ENCODE measurements at regions not wholly inside any gene's neighbourhood (a gene's known extent, or its start where the extent isn't known, plus 50 kb on each side); places are given as distances from the start of the nearest gene placed in this dataset.

DNA sequence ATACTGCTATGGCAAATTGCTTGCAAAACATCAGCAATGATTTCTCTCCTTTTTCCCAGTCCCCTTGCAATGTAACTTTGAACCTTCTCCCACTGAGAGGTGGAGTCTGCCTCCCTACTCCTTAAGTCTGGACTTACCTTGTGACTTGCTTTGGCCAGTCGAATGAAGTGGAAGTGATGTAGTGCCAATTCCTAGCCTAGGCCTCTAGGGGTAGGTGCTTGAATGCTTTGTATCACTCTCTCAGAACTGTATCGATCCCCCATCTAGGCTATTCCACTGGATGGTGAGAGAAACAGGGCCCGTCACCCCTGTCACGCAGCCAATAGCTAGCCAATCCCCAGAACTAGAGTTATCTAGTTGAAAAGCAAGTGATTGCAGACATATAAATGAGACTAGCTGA lies 238.6 kb downstream of the BTBD3 start:
- no peaks in the 10 kb centered on the region for H3K9me3 ChIP-seq (ENCODE audit: insufficient read depth, low read length)
- H3K79me2 ChIP-seq (ENCODE audit: insufficient read depth, low read length), result no peaks in the 10 kb centered on the region
- H3K9me2 ChIP-seq (replicated peaks; ENCODE audit: insufficient read depth, low read length), result no peaks in the 10 kb centered on the region
- H2AFZ ChIP-seq (ENCODE audit: low read depth, low read length, severe bottlenecking), result no peak overlapping the region
- H4K20me1 ChIP-seq (ENCODE audit: low read depth, low read length), result no peaks in the 10 kb centered on the region
- H3K27me3 ChIP-seq (ENCODE audit: low read length), result no peaks in the 10 kb centered on the region
- no peak overlapping the region for H3K4me2 ChIP-seq (ENCODE audit: low read depth, low read length, poor library complexity, severe bottlenecking)
- no peak overlapping the region for H3K9ac ChIP-seq (ENCODE audit: low read length)
- TF ChIP-seq EZH2phosphoT487 (conservative IDR thresholded peaks at IDR 0.05; ENCODE audit: low read length) (no peak), CTCF (IDR thresholded peaks at IDR 0.05; ENCODE audit: insufficient read depth, low read length, poor library complexity, severe bottlenecking) (no peak)
- H3F3A ChIP-seq (ENCODE audit: insufficient read depth), result no peaks in the 10 kb centered on the region
- no peak overlapping the region for H3K4me3 ChIP-seq (ENCODE audit: insufficient read depth, low read length, poor library complexity, severe bottlenecking)
- H3K27ac ChIP-seq (ENCODE audit: low read depth, low read length), result no peak overlapping the region
- H3K36me3 ChIP-seq (ENCODE audit: low read length), result no peaks in the 10 kb centered on the region

GRCh38 chr20:12159261-12159660 lies 241.6 kb downstream of the BTBD3 start:
- no peaks in the 10 kb centered on the region for H3K36me3 ChIP-seq (ENCODE audit: low read length)

GRCh38 chr20:12161734-12162133 lies 244.0 kb downstream of the BTBD3 start:
- H3K9me2 ChIP-seq (replicated peaks; ENCODE audit: insufficient read depth, low read length), result no peaks in the 10 kb centered on the region
- no peaks in the 10 kb centered on the region for H4K20me1 ChIP-seq (ENCODE audit: low read depth, low read length)
- H3F3A ChIP-seq (ENCODE audit: insufficient read depth), result no peaks in the 10 kb centered on the region
- H2AFZ ChIP-seq (ENCODE audit: low read depth, low read length, severe bottlenecking), result no peak overlapping the region
- no peak overlapping the region for H3K27ac ChIP-seq (ENCODE audit: low read depth, low read length)
- no peak overlapping the region for H3K9ac ChIP-seq (ENCODE audit: low read length)
- no peaks in the 10 kb centered on the region for H3K27me3 ChIP-seq (ENCODE audit: low read length)
- no peaks in the 10 kb centered on the region for H3K79me2 ChIP-seq (ENCODE audit: insufficient read depth, low read length)
- no peak overlapping the region for H3K4me3 ChIP-seq (ENCODE audit: insufficient read depth, low read length, poor library complexity, severe bottlenecking)
- TF ChIP-seq EZH2phosphoT487 (conservative IDR thresholded peaks at IDR 0.05; ENCODE audit: low read length) (no peak), CTCF (IDR thresholded peaks at IDR 0.05; ENCODE audit: insufficient read depth, low read length, poor library complexity, severe bottlenecking) (no peak)
- H3K36me3 ChIP-seq (ENCODE audit: low read length), result no peaks in the 10 kb centered on the region
- no peak overlapping the region for H3K4me2 ChIP-seq (ENCODE audit: low read depth, low read length, poor library complexity, severe bottlenecking)
- no peaks in the 10 kb centered on the region for H3K9me3 ChIP-seq (ENCODE audit: insufficient read depth, low read length)

More at GRCh38 chr20:12159261-12159660, 241.6 kb downstream of the BTBD3 start:
- no peaks in the 10 kb centered on the region for H3K27me3 ChIP-seq (ENCODE audit: low read length)
- no peak overlapping the region for H3K4me2 ChIP-seq (ENCODE audit: low read depth, low read length, poor library complexity, severe bottlenecking)
- no peaks in the 10 kb centered on the region for H3F3A ChIP-seq (ENCODE audit: insufficient read depth)
- TF ChIP-seq CTCF (IDR thresholded peaks at IDR 0.05; ENCODE audit: insufficient read depth, low read length, poor library complexity, severe bottlenecking) (no peak), EZH2phosphoT487 (conservative IDR thresholded peaks at IDR 0.05; ENCODE audit: low read length) (no peak)
- H4K20me1 ChIP-seq (ENCODE audit: low read depth, low read length), result no peaks in the 10 kb centered on the region
- no peak overlapping the region for H3K9ac ChIP-seq (ENCODE audit: low read length)
- H3K4me3 ChIP-seq (ENCODE audit: insufficient read depth, low read length, poor library complexity, severe bottlenecking), result no peak overlapping the region
- H3K9me3 ChIP-seq (ENCODE audit: insufficient read depth, low read length), result no peaks in the 10 kb centered on the region
- no peaks in the 10 kb centered on the region for H3K9me2 ChIP-seq (replicated peaks; ENCODE audit: insufficient read depth, low read length)
- H3K27ac ChIP-seq (ENCODE audit: low read depth, low read length), result no peak overlapping the region
- no peak overlapping the region for H2AFZ ChIP-seq (ENCODE audit: low read depth, low read length, severe bottlenecking)
- H3K79me2 ChIP-seq (ENCODE audit: insufficient read depth, low read length), result no peaks in the 10 kb centered on the region
